Embryonic facial prominence (tissue), 1 donor: ENCODE measurements at regions not wholly inside any gene's neighbourhood (a gene's known extent, or its start where the extent isn't known, plus 50 kb on each side); places are given as distances from the start of the nearest gene placed in this dataset.

Source experiments
- DNase-seq: peaks from one replicate; pipeline ENCODE4 v3.0.0-alpha.2; 2016; ENCODE audit errors: extremely low spot score

DNA sequence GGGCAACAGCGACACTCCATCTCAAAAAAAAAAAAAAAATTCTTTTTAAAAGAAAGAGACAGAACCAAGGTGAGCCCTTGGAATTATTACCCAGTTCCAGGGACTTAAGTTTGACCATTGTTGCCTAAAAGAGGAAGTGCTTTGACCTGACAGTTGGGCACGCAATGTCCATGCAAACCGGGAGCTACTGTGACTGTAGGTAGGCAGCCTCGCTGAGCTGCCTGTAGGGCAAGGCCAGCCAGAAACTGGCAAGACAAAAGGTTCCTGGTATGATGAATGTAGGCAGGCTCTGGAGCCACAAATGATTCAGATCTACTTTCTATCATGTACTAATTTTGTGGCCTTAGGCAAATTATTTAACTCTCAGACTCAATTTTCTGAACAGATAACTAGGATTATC, 334.8 kb upstream of the ZNF462 start:
- DNase-seq, result no peak

DNA sequence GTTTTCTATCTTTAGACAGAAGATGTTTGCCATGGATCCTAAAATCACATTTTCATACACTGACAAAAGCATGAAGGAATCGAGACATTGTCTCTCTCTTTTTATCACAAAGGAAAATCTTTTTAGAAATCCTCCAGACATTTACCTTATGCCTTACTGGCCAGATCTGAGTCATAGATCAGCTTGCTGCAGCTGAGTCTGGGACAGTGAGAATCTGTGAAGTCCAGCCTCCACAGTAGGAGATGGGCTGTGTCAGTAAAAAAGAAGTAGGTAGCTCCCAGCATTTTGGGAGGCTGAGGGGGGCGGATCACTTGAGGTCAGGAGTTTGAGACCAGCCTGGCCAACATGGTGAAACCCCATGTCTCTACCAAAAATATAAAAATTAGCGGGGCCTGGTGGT, 333.4 kb upstream of the ZNF462 start:
- DNase-seq, result no peak

DNA sequence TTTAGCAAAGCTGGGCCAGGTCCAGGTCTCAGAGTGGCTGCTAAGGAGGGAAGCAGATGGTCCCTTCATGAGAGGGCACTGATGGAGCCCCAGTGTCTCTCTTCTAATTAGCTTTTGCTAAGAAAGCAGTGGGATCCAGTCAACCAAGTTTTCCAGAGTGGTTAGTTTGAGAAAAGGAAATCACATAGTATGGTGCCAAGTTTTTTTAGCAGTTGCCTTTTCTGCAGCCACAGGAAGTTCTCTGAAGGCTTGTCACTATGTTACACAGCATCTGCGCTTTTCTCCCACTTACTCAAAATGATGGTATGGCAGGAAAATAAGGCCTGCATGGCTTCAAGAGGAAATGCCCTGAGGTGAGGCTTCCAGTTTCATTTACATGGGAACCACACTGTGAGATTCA, 331.5 kb upstream of the ZNF462 start:
- no peak for DNase-seq

DNA sequence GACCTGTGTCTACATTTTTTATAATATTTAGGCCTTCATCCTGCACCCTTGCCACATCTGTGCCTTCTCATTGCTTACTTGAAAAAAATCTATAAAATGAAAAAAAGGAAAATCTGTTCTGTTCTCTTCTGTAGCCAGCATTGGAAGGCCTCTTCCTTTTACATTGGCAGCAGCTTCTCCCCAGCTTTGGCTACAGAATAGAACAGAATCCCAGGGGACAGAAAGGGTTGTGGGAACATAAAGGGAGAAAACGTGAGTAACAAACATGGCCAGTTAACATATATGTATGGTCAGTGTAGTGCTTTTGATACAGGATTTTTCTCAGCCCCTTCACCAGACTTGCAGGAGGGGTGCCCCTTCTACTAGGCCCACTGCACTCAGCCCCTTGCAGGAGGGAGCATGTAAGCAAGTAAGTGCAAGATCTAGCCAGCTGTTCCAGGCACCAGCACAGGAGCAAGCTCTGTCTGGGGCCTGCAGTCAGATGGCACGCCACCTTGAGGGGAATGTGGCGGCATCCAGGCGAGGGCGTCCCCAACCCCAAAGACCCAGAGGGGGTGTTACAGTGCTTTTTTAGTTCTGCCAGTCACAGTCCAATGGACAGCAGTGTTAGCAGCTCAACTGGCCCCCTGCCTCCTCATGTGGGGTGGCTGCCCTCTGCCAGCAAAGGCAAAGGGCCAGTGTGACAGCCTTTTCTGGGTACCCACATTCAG, 330.5 kb upstream of the ZNF462 start:
- DNase-seq, result no peak

DNA sequence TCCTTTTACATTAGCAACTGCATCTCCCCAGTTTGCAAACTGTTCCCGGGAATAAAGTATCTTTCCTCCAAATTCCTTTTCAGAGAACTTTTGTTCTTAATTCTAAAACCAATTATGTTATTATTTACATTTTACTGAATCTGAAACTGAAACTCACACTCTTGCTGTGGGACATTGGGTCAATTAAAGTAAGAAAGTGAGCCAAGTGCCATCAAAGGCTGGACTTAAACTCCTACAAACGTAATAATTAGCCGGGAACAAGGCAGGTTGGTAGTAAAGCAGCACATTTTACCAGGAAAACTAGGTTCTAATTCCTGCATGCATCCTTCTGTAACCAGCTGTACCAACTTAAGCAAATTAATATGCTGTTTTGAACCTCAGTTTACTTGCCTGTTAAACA, 328.2 kb upstream of the ZNF462 start:
- no peak for DNase-seq

DNA sequence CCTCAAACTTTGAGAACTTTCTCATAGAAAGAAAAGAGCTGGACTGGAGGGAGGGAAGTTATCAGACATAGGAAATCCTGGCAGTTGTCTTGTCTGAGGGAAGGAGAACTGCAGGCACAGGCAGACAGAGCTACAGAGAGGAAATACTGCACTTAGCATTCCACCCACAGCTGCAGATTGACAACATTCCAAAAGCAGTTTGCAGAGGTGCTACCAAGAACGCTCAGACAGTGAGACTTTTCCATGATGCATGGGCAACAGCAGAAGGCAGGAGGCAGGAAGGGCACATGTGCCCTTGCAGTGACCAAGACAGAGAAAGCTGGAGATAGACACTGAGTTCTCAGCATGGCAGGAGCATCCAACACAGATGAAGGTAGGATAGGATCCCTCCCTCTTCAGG, 327.5 kb upstream of the ZNF462 start:
- no peak for DNase-seq

DNA sequence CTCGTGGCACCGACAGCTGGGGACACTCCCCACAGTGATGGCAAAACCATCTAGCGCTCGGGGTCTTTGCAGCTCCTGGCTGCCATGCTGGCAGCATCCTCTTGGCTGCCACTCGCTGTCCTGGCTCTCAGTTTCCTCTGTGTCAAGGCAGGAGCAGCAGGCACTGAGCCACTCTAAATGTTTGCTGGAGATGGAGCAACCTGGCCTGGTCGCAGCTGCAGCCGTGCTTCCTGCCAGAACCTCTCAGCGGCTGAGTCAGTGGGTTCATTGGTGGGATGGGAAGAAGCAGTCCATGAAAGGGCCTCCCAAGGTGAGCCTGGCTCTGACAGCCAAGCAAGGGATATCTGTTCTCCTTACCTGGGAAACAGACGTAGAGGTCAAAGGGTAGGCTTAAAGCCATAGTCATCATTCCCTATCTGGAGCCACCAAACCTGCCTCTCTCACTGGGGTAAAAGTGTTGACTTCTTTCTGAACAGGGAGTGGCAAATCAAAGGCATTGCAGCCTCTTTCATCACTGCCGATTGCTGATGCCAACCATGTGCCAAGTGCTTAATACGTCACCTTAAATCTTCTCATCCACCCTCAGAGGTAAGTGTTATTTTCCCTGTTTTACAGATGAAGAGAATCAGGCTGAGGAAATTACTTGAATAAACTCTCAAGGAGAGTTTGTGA, 304.8 kb upstream of the ZNF462 start:
- DNase-seq, result no peak

DNA sequence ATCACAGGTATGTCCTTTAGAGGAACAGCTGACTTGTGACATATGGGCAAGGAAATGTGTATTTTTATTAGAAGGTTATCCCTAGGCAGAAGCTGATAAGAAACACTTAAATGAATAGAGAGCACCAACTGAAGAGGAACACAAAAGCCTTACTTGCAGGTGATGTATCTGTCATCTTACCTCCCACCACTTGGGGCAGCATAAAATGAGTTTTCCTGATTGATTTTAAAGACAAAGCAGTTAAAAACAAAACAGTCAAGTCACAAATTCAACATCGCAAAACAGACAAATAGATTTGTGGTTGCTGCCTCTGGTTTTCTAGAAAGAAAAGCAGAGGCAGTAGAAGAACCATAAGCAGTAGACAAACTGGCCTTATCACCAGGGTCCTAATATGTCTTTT, 302.4 kb upstream of the ZNF462 start:
- DNase-seq, result no peak

DNA sequence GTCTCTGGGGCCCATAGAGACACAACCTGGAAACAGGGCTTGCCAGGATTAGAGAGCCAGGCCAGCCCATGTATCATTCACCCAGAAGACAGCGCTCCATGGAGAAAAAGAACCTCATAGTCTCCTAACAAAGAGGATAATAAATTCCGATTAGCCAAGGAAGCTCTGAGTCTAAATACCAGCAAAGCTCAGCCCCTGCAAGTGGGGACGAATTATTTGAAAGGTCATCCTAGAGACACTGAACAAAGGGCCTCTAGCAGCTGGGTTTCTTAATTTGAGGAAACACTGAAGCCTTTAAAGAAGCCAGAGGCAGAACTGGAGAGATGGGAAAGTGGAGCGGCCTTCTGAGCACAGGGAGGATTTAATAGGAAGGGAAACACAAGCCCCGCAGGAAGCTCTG, 287.1 kb upstream of the ZNF462 start:
- DNase-seq, result no peak

DNA sequence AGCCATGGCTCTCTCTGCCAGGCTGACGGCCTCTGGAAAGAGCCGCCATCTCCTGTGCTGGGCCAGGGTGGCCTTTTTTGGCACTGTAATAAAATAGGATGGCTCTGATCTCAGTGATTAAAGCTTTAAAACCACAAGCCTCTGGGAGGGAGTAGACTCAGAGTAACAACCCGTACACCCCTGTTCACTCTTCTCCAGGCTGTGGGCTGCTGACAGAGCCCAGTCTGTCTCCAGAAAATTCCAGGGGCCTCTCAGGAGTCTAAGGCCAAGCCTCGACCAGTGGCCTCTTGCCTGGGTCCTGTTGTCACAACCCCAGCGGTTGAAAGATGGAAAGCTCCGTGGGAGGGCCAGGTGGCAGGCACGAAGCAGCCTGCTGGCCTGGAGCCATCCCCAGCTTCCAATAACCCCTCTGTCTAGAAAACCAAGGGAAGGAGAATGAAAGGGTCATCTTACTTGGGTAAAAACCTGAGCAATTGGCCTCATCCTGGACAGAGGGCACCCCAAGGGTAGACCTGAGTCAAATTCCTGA, 286.7 kb upstream of the ZNF462 start:
- no peak for DNase-seq

DNA sequence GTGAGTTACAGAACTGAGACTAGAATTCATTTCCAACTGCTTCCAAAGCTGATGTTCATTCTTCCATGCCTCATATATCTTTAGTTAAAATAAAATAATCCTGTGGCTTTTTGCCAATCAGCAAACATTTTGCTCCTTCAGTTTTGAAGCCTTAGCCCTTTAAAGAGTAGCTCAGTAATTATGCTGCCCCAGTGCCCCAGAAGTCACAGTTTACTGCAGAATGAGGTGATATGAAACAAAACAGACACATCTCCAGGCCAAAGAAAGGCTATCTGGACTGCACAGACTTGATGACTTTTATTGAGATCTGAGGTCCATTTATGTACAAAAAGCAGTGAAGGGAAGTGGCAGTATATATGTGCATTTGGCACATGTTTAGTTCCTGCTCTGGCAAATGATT, 285.8 kb upstream of the ZNF462 start:
- no peak for DNase-seq

DNA sequence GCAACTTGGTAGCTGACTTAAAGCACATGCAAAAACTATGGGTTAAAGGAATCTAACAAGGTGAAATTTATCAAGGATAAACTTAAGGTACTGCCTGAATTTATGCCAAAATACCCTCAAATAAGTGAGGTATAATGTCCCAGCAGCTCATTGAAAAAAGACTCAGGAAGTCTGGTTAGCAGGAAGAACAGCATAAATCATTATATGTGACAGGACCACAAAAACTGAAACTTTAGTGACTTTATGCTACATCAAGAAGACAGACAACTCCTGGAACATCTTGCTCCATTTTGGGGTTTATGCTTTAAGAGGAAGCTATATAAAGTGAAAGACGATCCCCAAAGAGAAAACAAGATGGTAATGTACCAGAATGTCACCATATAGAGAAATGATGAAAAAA, 282.4 kb upstream of the ZNF462 start:
- DNase-seq, result no peak

DNA sequence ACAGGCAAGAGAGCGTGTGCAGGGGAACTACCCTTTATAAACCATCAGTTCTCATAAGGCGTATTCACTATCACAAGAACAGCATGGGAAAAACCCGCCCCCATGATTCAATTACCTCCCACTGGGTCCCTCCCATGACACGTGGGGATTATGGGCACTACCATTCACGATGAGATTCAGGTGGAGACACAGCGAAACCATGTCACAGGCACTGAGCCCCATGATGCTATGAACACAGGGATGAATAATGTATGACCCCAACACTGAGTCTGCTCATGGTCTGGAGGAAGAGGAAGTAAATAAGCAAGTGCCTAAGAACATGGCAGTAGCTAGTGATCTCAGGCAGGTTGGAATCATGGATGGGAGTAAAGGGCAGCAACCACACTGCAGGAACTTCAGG, 281.0 kb upstream of the ZNF462 start:
- DNase-seq, result no peak

DNA sequence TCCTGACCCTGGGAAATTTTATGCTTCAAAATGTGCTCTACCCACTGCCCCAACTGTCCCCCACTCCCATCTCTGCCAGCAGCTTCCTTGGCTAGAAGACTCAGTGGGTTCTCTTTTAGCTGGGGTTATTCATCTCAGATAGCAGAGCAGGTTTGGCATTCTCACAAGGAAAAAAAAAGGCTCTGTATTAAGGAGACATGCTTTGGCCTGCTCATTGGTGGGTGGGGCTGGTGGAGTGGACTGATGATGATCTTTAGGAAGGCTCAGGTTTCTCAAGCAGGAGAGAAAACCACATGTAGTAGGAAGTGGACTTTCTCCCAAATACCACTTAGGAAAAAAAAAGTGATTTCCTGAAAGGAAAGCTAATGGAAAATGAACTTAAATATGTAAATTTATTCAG, 279.2 kb upstream of the ZNF462 start:
- no peak for DNase-seq

DNA sequence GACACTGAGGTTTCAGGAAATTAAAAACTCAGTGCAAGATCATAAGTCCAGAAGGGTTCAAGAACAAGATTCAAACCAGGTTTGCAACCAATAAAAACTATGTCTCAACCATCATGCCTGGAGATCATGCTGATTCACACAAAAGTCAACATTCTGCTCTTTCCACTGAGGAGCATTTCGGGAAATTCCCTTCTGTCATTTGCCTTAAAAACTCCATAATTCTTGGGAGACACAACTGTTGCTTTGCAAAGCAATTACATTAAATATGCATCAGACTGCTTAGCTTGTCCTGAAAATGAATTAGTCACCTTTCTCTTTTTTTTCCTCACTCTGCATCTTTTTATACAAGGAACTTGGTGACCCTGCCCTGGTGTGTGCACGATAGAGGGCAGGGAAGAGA, 275.9 kb upstream of the ZNF462 start:
- no peak for DNase-seq

DNA sequence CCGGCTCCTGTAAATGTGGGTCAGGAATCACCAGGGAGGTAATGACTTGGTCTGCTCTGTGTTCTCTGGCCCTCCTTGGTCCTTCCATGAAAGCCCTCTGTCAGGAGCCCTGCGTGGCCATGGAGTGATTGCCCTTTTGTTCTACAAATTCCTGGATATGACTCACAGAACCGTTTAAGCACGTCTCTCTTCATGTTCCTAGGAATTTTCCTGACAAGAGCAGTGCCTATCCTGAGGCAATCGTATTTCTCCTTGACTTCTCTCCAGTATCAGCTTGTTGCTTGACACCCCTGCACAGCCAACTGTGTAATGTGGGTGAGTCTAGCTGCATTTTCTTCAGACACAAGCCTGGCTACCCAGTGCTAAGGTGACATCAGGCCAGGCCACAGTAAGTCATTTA, 274.3 kb upstream of the ZNF462 start:
- DNase-seq, result no peak

DNA sequence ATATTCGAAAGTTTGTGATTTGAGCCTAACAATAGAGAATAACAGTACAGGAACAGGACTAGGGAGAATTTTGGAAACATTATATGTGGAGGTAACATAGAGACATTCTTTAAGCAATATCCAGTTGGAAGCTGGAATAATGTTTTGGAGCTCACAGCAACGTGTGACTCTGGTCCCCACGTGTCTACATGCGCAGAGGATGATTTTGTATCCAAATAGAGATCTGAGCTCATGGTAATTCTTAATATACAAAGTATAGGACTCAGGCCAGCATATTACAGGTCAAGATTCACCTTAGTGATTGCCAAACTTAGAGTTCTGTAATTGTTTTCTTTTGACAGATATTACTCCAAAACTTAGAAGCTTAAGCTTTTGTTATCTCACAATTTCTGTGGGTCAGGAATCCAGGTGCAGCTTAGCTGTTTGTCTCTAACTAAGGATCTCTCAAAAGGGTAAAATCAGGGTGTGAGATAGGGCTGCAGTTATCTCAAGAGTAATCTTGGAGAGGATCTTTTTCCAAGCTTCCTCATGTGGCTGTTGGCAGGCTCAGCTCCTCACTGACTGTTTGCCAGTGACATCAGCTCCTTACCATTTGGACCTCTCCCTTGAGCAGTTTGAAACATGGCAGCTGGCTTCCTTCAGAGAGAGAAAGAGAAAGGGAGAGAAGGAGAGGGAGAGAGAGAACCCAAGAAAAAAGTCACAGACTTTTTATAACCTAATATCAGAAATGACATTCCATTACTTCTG, 272.0 kb upstream of the ZNF462 start:
- DNase-seq, result no peak

DNA sequence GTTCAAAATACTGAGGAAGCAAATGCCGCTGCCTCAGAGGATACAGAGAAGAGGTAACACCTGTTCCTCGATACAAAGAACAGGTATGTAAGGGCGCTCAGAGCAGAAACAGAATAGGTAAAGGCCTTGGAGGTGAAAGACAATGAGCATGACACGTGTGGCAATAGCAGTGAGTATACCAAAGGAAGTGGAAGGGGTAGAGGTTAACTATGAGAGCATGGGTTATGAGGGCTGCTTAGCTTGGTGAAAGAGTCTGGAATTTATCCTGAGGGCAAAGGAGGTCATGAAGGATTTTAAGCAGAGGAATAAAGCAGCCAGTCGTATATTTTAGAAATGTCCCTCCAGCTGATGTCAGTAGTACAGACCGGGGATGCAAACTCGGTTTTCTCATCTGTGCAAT, 269.8 kb upstream of the ZNF462 start:
- no peak for DNase-seq

DNA sequence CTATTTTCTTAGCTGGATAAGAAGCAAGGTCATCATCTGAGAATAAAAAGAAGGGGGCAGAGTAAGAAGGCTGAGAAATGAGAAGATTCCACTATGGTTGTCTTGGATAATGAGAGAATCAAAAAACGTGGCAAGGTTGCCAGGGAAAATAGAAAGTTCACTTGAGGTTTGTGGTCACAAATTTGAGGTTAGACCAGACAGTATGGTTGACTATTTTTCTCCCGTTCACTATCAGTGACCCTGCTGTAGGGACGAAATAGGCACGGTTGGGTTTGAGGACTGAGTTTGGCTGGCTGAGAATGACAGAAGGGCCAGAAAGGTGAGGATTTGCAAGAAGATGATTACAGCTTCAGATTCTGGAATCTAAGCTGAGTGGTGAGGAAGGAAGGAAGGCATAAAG, 266.0 kb upstream of the ZNF462 start:
- DNase-seq, result no peak

DNA sequence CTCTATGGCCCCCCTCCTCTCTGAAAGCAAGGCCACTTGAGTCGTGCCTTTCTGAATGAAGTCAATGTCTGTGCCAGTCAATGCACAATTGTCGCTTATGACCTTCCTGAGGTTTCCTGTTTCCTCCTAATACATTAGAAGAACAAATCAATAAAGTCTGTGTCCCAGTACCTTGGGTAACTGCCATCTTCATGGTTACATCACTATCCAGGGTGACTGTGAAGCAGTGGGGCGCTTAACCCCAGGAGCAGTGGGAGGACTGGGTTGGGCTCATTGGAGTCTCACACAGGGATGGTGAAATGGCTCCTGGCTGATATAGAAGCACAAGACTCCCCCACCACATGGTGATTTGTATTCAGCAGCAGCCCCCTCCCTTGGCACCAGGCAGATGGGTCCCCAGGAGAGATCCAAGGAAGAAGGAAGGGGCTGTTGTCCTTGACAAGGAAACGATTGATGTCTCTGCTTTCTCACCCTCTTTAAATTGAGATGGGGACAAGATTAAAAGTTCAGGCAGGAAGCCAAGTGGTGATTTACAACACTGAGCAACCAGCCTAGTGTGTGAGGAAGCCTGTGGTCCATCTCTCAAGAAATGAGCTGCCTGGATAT, 261.9 kb upstream of the ZNF462 start:
- no peak for DNase-seq

DNA sequence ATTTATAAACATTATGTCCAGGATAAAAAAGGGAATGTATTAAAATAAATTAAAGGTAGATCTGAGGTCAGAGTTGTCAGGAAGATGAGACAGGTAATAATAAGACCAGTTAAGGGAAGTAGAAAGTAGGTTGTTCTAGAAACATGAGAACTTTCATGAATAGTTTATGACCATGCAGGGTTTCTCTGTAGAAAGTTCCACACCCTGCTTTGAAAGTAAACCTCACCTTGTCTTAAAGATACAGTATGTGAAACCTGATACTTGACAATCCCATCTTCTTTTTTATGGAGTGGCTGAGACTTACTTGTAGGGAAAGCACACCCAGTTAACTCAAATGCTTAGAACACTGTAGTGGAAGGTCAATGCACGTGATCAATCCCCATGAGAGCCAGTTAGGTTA, 260.6 kb upstream of the ZNF462 start:
- DNase-seq, result no peak

DNA sequence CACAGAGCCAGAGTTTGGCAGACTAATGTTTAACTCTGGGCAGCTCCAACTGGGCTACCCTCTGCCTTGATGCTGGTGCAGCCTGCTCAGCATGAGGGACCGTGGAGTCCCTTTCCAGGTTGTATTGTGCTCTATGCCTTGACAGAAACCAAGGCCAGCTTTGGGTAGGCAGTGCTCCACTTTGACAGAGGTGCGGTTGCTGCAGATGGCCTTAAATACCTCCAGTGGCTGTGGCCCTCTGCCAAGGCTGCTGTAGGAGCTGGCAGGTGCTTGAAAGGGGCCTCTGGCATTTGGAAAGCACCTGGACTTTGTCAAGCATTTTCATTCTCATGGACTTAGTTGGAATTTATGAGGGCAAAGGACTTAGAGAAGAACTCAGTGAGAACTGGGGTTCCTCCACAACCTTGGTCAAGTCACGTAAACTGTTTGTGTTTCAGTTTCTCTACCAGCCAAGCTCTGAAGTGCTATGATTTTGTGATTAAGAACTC, 249.7 kb upstream of the ZNF462 start:
- no peak for DNase-seq
